Osteocyte (in vitro differentiated cells): ENCODE measurements at regions not wholly inside any gene's neighbourhood (a gene's known extent, or its start where the extent isn't known, plus 50 kb on each side); places are given as distances from the start of the nearest gene placed in this dataset.
"Not testable (repeated sequence)": the region's sequence is repeated elsewhere in the genome, so short reads cannot be mapped to it uniquely, and the experiment has no call there.

Source experiments
- DNase-seq: peaks from one replicate; pipeline ENCODE4 v3.0.0; 2021; ENCODE audit warnings: mixed read lengths; ENCODE audit not compliant: unreplicated experiment; ENCODE audit errors: extremely low spot score
- H3K27ac Mint-ChIP-seq: one replicate; pipeline ENCODE4 v1.8.0; 2021; ENCODE audit warnings: mild to moderate bottlenecking, mixed read lengths; ENCODE audit not compliant: unreplicated experiment
- H3K27me3 Mint-ChIP-seq: one replicate; pipeline ENCODE4 v1.8.0; 2021; ENCODE audit warnings: mixed read lengths; ENCODE audit not compliant: unreplicated experiment
- H3K36me3 Mint-ChIP-seq: one replicate; pipeline ENCODE4 v1.8.0; 2021; ENCODE audit warnings: mixed read lengths; ENCODE audit not compliant: unreplicated experiment
- H3K4me1 Mint-ChIP-seq: one replicate; pipeline ENCODE4 v1.8.0; 2021; ENCODE audit warnings: mixed read lengths; ENCODE audit not compliant: unreplicated experiment
- H3K4me3 Mint-ChIP-seq: one replicate; pipeline ENCODE4 v1.8.0; 2021; ENCODE audit warnings: mild to moderate bottlenecking, moderate library complexity, mixed read lengths; ENCODE audit not compliant: unreplicated experiment
- H3K9me3 Mint-ChIP-seq: one replicate; pipeline ENCODE4 v1.8.0; 2021; ENCODE audit warnings: mixed read lengths; ENCODE audit not compliant: unreplicated experiment
- CTCF ChIP-seq: fragments of 200-600 bp; sonication (generic); IDR thresholded peaks from 2 replicates; pipeline ENCODE4 v1.5.0; 2021; ENCODE audit warnings: antibody characterized with exemption, mild to moderate bottlenecking, moderate library complexity

GRCh38 chr5:167426501-167426900 is 864.9 kb upstream of the WWC1 start:
- H3K4me3 Mint-ChIP-seq = no peak overlapping the region
- no peaks in the 10 kb centered on the region for H3K36me3 Mint-ChIP-seq
- no peaks in the 10 kb centered on the region for H3K9me3 Mint-ChIP-seq
- peaks cover 15% of the 10 kb centered on the region for H3K27me3 Mint-ChIP-seq
- no peak for DNase-seq
- no peak for TF ChIP-seq CTCF
- H3K4me1 Mint-ChIP-seq = no peaks in the 10 kb centered on the region
- no peak overlapping the region for H3K27ac Mint-ChIP-seq

GRCh38 chr5:167427641-167428040 is 863.8 kb upstream of the WWC1 start:
- not testable (repeated sequence) for H3K9me3 Mint-ChIP-seq, H3K36me3 Mint-ChIP-seq, H3K27ac Mint-ChIP-seq, H3K4me1 Mint-ChIP-seq, DNase-seq, H3K4me3 Mint-ChIP-seq
- peaks cover 12% of the 10 kb centered on the region for H3K27me3 Mint-ChIP-seq

GRCh38 chr5:167440846-167441245 is 850.6 kb upstream of the WWC1 start:
- TF ChIP-seq CTCF = no peak
- Mint-ChIP-seq H3K9me3 (peaks cover 7% of the 10 kb centered on the region), H3K4me3 (no peak overlapping the region)

GRCh38 chr5:167442922-167443321 is 848.5 kb upstream of the WWC1 start:
- Mint-ChIP-seq H3K36me3 (no peaks in the 10 kb centered on the region), H3K9me3 (peaks cover 4% of the 10 kb centered on the region), H3K27ac (no peak overlapping the region), H3K4me3 (no peak overlapping the region), H3K4me1 (no peaks in the 10 kb centered on the region), H3K27me3 (peaks cover 11% of the 10 kb centered on the region)
- DNase-seq = no peak
- TF ChIP-seq CTCF = no peak

More at GRCh38 chr5:167440846-167441245, 850.6 kb upstream of the WWC1 start:
- DNase-seq = no peak
- Mint-ChIP-seq H3K27me3 (peaks cover 8% of the 10 kb centered on the region), H3K4me1 (no peaks in the 10 kb centered on the region), H3K36me3 (no peaks in the 10 kb centered on the region), H3K27ac (no peak overlapping the region)

GRCh38 chr5:167447466-167448375 is 843.7 kb upstream of the WWC1 start:
- Mint-ChIP-seq H3K36me3 (no peaks in the 10 kb centered on the region), H3K4me1 (no peaks in the 10 kb centered on the region), H3K27me3 (peaks cover 13% of the 10 kb centered on the region), H3K9me3 (no peaks in the 10 kb centered on the region), H3K4me3 (no peak overlapping the region), H3K27ac (no peak overlapping the region)
- DNase-seq = no peak
- no peak for TF ChIP-seq CTCF
